SK-N-SH (cell line): ENCODE measurements at regions not wholly inside any gene's neighbourhood (a gene's known extent, or its start where the extent isn't known, plus 50 kb on each side); places are given as distances from the start of the nearest gene placed in this dataset.

Experiments used
- CTCF ChIA-PET: fragments of 300-600, 350-600 bp; formaldehyde crosslinking; extraction: SDS; loops from one replicate; lab custom pipeline; 2021; lab: Yijun Ruan, JAX
- POLR2A ChIA-PET: fragments of 350-600 bp; sonication (Branson Sonifier 250); formaldehyde crosslinking; extraction: SDS; loops from one replicate; lab custom pipeline; 2020; ENCODE audit warnings: antibody characterized with exemption, inconsistent platforms; lab: Yijun Ruan, JAX
- DNase-seq: peaks from one replicate; pipeline ENCODE4 v3.0.0; 2012
- H2AFZ ChIP-seq: fragments of 200-600 bp; sonication (generic); 2 replicates; pipeline ENCODE4 v1.8.1; 2016; ENCODE audit warnings: antibody characterized with exemption, mild to moderate bottlenecking, low read depth
- H3F3A ChIP-seq: fragments of 200-600 bp; sonication (generic); replicated peaks from 2 replicates; pipeline ENCODE3; 2016; ENCODE audit warnings: antibody characterized with exemption, mild to moderate bottlenecking; ENCODE audit not compliant: insufficient read depth
- H3K27ac ChIP-seq, 2 experiments: fragments of 200-500 bp in 1 of 2; fragments of 200-600 bp in 1 of 2; sonication (Bioruptor generic) in 1 of 2; sonication (generic), shearing (Covaris generic) in 1 of 2; 2 replicates each; pipeline versions ENCODE4 v1.5.1 to v1.6.1; 2014 to 2016; ENCODE audit warnings: low read depth in 2 of 2, inconsistent platforms in 1 of 2, low read length in 1 of 2, mild to moderate bottlenecking in 1 of 2, mixed read lengths in 1 of 2
- H3K27me3 ChIP-seq: fragments of 200-600 bp; sonication (generic), shearing (Covaris generic); 2 replicates; pipeline ENCODE4 v1.6.1; 2016; ENCODE audit warnings: mixed run types; ENCODE audit not compliant: insufficient read depth
- H3K36me3 ChIP-seq, 2 experiments: fragments of 200-500 bp in 1 of 2; fragments of 200-600 bp in 1 of 2; sonication (Bioruptor generic) in 1 of 2; sonication (generic) in 1 of 2; replicated peaks in 1 of 2; 2 replicates each; pipeline versions ENCODE3 to v1.5.1; 2014 to 2016; ENCODE audit warnings: low read length in 1 of 2, mild to moderate bottlenecking in 1 of 2; ENCODE audit not compliant: insufficient read depth in 2 of 2, control insufficient read depth in 1 of 2
- H3K4me1 ChIP-seq, 2 experiments: fragments of 200-500 bp in 1 of 2; fragments of 200-600 bp in 1 of 2; sonication (Bioruptor generic) in 1 of 2; sonication (generic), shearing (Covaris generic) in 1 of 2; 2 replicates each; pipeline versions ENCODE4 v1.5.1 to v1.6.1; 2014 to 2016; ENCODE audit warnings: low read depth in 1 of 2, low read length in 1 of 2, mixed run types in 1 of 2; ENCODE audit not compliant: insufficient read depth in 2 of 2, control insufficient read depth in 1 of 2
- H3K4me2 ChIP-seq: fragments of 200-600 bp; sonication (generic), shearing (Covaris generic); 2 replicates; pipeline ENCODE4 v1.6.1; 2017; ENCODE audit warnings: mixed run types
- H3K4me3 ChIP-seq, 2 experiments: fragments of 200-500 bp in 1 of 2; fragments of 200-600 bp in 1 of 2; sonication (Bioruptor generic) in 1 of 2; sonication (generic), shearing (Covaris generic) in 1 of 2; 2 replicates each; pipeline versions ENCODE4 v1.5.1 to v1.8.1; 2014 to 2016; ENCODE audit warnings: low read depth in 2 of 2, inconsistent platforms in 1 of 2, low read length in 1 of 2, mild to moderate bottlenecking in 1 of 2, mixed read lengths in 1 of 2, moderate library complexity in 1 of 2
- H3K79me2 ChIP-seq: fragments of 200-600 bp; sonication (generic); 2 replicates; pipeline ENCODE4 v1.8.1; 2017; ENCODE audit warnings: mild to moderate bottlenecking; ENCODE audit not compliant: insufficient read depth
- H3K9ac ChIP-seq: fragments of 200-600 bp; sonication (generic); 2 replicates; pipeline ENCODE4 v1.6.1; 2017; ENCODE audit warnings: mixed run types
- H3K9me2 ChIP-seq: fragments of 200-600 bp; sonication (generic); 2 replicates; pipeline ENCODE4 v1.6.1; 2017; ENCODE audit warnings: mixed run types
- H3K9me3 ChIP-seq: fragments of 200-600 bp; sonication (generic); 2 replicates; pipeline ENCODE4 v1.6.1; 2017; ENCODE audit warnings: mixed run types, mild to moderate bottlenecking, moderate library complexity
- H4K20me1 ChIP-seq: fragments of 200-600 bp; sonication (generic); 2 replicates; pipeline ENCODE4 v1.6.1; 2017; ENCODE audit warnings: mild to moderate bottlenecking, mixed run types; ENCODE audit not compliant: insufficient read depth
- CHD2 ChIP-seq: fragments of 150-350 bp; IDR thresholded peaks from 2 replicates; pipeline ENCODE4 v1.6.1; 2018; ENCODE audit warnings: low read length; ENCODE audit not compliant: partially characterized antibody
- EP300 ChIP-seq, 2 experiments: IDR thresholded peaks; 2 replicates each; pipeline versions ENCODE4 v1.4.0 to v1.6.1; 2012; ENCODE audit warnings: borderline replicate concordance in 1 of 2, low read depth in 1 of 2, low read length in 1 of 2
- FOXM1 ChIP-seq: IDR thresholded peaks from 2 replicates; pipeline ENCODE4 v1.4.0; 2012; ENCODE audit warnings: low read depth, mild to moderate bottlenecking
- GABPA ChIP-seq: IDR thresholded peaks from 2 replicates; pipeline ENCODE4 v1.4.0; 2012; ENCODE audit warnings: low read depth, mild to moderate bottlenecking
- MAX ChIP-seq: IDR thresholded peaks from 2 replicates; pipeline ENCODE4 v1.4.0; 2012; ENCODE audit warnings: low read depth
- MEF2A ChIP-seq: IDR thresholded peaks from 2 replicates; pipeline ENCODE4 v1.4.0; 2012; ENCODE audit warnings: low read depth, borderline replicate concordance
- RAD21 ChIP-seq: IDR thresholded peaks from 2 replicates; pipeline ENCODE4 v1.6.1; 2012; ENCODE audit warnings: mild to moderate bottlenecking, low read length
- RCOR1 ChIP-seq: fragments of 150-350 bp; IDR thresholded peaks from 2 replicates; pipeline ENCODE4 v1.6.1; 2017; ENCODE audit warnings: antibody characterized with exemption, low read length
- RXRA ChIP-seq: IDR thresholded peaks from 2 replicates; pipeline ENCODE4 v1.4.0; 2012; ENCODE audit warnings: low read depth, mild to moderate bottlenecking, borderline replicate concordance
- SIN3A ChIP-seq: IDR thresholded peaks from 2 replicates; pipeline ENCODE4 v1.6.1; 2012; ENCODE audit warnings: low read depth, mild to moderate bottlenecking, low read length, moderate library complexity, borderline replicate concordance
- SMC3 ChIP-seq: IDR thresholded peaks from 2 replicates; pipeline ENCODE4 v1.6.1; 2012; ENCODE audit warnings: low read depth, low read length, improper control_type of control experiment
- TAF1 ChIP-seq: IDR thresholded peaks from 2 replicates; pipeline ENCODE4 v1.6.1; 2012; ENCODE audit warnings: low read depth, mild to moderate bottlenecking, low read length, moderate library complexity, borderline replicate concordance
- YY1 ChIP-seq: IDR thresholded peaks from 2 replicates; pipeline ENCODE4 v1.4.0; 2012; ENCODE audit warnings: low read depth, mild to moderate bottlenecking
- WGBS: methylation state at CpG from one replicate; pipeline ENCODE4 v1.1.6; 2017; ENCODE audit warnings: low lambda C conversion rate; 5-methylcytosine and 5-hydroxymethylcytosine counted together

DNA sequence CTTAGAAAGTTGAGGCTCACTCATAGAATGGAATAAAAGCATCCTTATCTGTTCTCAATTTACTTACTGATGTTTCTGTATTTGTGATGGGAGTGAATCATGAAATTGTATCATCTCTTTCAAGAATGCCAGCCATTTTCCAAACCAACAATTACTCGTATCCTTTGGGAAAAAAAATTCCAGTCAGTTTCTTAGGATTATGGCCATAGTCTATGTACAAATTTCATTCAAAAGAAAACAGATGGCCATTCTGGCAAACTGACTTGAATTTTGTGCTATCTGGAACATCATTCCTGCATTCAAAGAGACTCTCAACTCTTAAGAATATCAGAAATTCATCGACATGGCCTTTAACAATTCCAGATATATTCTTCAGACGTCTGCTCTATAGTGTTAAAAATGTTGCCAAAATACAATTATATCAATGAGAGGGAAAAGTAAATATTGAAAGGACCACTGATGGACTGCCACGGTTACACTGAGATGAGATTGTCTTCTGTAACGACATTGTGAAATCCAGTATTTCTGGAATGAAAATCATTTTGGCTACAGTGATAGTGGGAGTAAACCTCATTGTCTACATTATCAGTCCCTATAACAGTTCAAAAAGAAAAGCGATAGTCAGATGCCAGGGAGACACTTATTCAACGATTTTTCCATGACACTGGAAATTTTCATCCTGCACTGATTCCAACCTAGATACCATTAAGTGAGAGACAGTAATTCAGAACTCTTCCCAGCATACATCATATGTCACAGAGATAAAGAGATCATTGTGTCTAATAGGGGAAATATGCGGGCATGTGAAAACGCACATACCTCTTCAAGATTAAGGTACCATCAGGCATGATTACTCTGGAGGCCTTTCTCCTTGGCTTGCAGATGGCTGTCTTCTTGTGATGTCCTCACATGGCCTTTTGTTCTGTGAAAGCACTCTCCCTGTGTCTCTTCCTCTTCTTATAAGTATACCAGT, 953.8 kb upstream of the ALCAM start:
- no peaks in the 10 kb centered on the region for H3F3A ChIP-seq
- H3K27me3 ChIP-seq: no peaks in the 10 kb centered on the region
- no peaks in the 10 kb centered on the region for H3K9me2 ChIP-seq
- no peaks in the 10 kb centered on the region for H3K79me2 ChIP-seq
- 74% methylated on average over 9 of the region's 9 CpGs for WGBS
- H3K9ac ChIP-seq: no peak overlapping the region
- H3K36me3 ChIP-seq: no peaks in the 10 kb centered on the region
- ChIA-PET CTCF (no interaction called here), POLR2A (no interaction called here)
- DNase-seq: no peak
- no peak overlapping the region for H3K27ac ChIP-seq
- no peak overlapping the region for H3K4me3 ChIP-seq
- TF ChIP-seq GABPA: no peak
- no peak for TF ChIP-seq MEF2A
- no peak for TF ChIP-seq FOXM1
- TF ChIP-seq SMC3: no peak
- no peak for TF ChIP-seq YY1
- TF ChIP-seq EP300 (IDR thresholded peaks at IDR 0.05; ENCODE audit: borderline replicate concordance in 1 of 2, low read depth in 1 of 2, low read length in 1 of 2): no peak
- no peak for TF ChIP-seq RCOR1
- no peak for TF ChIP-seq SIN3A
- no peak overlapping the region for H3K4me2 ChIP-seq
- H2AFZ ChIP-seq: no peak overlapping the region
- H3K4me1 ChIP-seq: no peaks in the 10 kb centered on the region; a peak in 1 of 4 replicates
- no peaks in the 10 kb centered on the region for H3K9me3 ChIP-seq
- no peaks in the 10 kb centered on the region for H4K20me1 ChIP-seq

DNA sequence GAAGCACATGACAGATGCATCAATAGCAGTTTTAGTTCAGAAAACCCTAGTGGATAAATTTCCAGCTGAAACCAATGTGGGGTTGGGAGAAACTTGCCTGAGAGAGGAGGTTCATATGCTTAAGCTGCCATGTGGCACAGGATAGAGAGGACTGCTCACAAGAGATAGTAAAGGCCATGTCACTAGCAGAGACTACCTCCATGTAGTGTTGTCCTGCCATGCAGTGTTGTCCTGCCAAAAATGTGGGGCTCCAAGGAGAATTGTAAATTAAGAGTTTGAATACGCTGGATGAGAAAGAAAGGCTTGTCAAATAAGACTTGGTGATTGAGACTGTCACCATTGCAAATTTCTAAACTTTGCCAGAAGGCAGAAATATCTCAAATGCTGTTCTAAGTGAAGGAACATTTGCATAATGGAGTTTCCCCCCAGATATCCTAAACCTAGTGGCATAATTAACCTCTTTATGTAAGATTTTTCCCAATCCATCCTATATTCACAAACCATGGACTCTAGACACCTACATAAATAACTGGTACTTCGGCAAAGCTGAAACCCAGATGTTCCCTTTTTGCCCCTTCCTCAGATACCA, 938.3 kb upstream of the ALCAM start:
- no peaks in the 10 kb centered on the region for H4K20me1 ChIP-seq
- H3K27me3 ChIP-seq: no peaks in the 10 kb centered on the region
- no peak overlapping the region for H2AFZ ChIP-seq
- no peak for TF ChIP-seq TAF1
- TF ChIP-seq CHD2: no peak
- TF ChIP-seq RXRA: no peak
- no peak for TF ChIP-seq RAD21
- no peak for TF ChIP-seq MAX
- H3K79me2 ChIP-seq: no peaks in the 10 kb centered on the region
- WGBS: 67% methylated on average over 2 of the region's 2 CpGs
- CTCF ChIA-PET: interaction anchor here (0.6 kb wide), 1 partner anchor 21 kb away, joined by 3 read pairs; no protein-coding TSS in a partner anchor
- no peak overlapping the region for H3K27ac ChIP-seq
- H3K9me3 ChIP-seq: no peaks in the 10 kb centered on the region
- POLR2A ChIA-PET: no interaction called here
- H3K4me1 ChIP-seq: no peaks in the 10 kb centered on the region
- no peaks in the 10 kb centered on the region for H3K36me3 ChIP-seq
- H3F3A ChIP-seq: no peaks in the 10 kb centered on the region
- no peak overlapping the region for H3K9ac ChIP-seq
- no peak overlapping the region for H3K4me2 ChIP-seq
- DNase-seq: no peak
- no peak overlapping the region for H3K4me3 ChIP-seq
- no peaks in the 10 kb centered on the region for H3K9me2 ChIP-seq
